Astrocyte of the spinal cord (primary cell): ENCODE measurements at regions not wholly inside any gene's neighbourhood (a gene's known extent, or its start where the extent isn't known, plus 50 kb on each side); places are given as distances from the start of the nearest gene placed in this dataset.

ENCODE experiments used
- DNase-seq: peaks from one replicate; pipeline ENCODE4 v3.0.0; 2011; ENCODE audit warnings: low read depth, low spot score
- H3K4me3 ChIP-seq: 2 replicates; pipeline ENCODE4 v1.5.1; 2011; ENCODE audit warnings: low read depth, mild to moderate bottlenecking, low read length, moderate library complexity
- in situ Hi-C: cut with HindIII; loops from 2 replicates; pipeline ENCODE4 v1.10.0; 2017; ENCODE audit warnings: low sequenced_read_pairs
- TF ChIP-seq, protein P1 (sequence below): IDR thresholded peaks from 2 replicates; pipeline ENCODE4 v1.5.1; 2012; ENCODE audit warnings: low read depth, mild to moderate bottlenecking, low read length, inconsistent platforms

DNA sequence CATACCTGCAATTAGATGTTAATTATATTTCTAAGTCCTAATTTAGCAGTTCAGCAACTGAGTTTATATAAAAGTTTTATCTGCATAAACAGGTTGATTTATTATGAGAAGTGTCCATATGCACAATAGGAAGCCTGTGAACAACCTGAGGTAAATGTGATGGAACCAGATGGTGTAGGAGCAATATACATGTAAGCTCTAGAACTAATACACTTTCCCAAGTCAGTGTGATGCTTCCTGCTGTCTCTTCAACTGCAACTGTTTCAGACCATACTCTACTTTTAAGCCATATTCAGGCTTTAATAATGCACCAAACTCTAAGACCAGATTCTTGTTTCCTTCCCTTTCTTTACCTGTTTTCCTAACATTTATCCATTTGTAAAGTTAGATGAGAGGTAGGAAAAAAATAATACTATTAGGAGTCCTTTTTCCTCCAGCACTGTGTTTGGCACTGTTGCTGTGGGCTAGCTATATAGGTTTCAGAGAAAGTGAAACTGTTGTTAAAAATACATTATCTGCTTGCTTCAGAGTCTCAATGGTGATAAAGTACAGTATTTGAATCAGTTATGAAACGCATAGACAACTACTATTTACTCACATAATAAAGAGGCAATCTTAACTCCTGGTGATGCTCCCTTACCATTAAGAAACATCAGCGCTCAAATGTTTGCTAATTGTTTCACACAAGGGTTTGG, 1009.3 kb downstream of the GRIK2 start:
- no peak overlapping the region for H3K4me3 ChIP-seq
- in situ Hi-C loops: no loop called here
- TF ChIP-seq, protein P1, sequence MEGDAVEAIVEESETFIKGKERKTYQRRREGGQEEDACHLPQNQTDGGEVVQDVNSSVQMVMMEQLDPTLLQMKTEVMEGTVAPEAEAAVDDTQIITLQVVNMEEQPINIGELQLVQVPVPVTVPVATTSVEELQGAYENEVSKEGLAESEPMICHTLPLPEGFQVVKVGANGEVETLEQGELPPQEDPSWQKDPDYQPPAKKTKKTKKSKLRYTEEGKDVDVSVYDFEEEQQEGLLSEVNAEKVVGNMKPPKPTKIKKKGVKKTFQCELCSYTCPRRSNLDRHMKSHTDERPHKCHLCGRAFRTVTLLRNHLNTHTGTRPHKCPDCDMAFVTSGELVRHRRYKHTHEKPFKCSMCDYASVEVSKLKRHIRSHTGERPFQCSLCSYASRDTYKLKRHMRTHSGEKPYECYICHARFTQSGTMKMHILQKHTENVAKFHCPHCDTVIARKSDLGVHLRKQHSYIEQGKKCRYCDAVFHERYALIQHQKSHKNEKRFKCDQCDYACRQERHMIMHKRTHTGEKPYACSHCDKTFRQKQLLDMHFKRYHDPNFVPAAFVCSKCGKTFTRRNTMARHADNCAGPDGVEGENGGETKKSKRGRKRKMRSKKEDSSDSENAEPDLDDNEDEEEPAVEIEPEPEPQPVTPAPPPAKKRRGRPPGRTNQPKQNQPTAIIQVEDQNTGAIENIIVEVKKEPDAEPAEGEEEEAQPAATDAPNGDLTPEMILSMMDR: no peak
- no peak for DNase-seq

DNA sequence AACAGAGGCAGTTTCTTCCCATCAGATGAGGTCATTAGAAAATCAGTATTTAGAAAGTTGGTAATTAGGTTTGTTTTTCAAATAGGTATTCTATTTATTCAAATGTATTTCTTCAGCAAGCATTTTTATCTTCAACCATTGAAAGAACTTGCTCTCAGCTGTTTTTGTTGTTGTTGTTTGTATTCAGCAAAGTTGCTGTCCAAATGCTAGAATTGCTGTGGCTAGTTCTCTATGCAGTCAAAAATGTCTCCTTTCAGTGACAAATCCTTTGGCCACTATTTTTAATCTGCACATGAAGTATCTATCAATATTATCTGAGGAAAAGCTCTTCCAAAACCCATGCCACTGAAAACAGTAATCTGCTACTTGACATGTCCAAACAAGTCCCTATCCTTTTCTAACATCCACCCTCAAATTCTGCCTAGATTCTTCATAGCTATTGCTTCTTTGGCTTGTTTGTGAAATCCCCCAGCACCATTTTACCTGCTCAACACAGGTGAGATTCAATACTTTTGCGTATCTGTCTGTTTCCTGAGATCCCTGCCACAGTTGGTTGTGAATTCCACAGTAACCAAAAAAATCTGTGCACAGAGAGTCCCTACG, 1005.4 kb downstream of the GRIK2 start:
- no peak overlapping the region for H3K4me3 ChIP-seq
- in situ Hi-C loops: no loop called here
- DNase-seq: no peak
- TF ChIP-seq, protein P1: no peak

DNA sequence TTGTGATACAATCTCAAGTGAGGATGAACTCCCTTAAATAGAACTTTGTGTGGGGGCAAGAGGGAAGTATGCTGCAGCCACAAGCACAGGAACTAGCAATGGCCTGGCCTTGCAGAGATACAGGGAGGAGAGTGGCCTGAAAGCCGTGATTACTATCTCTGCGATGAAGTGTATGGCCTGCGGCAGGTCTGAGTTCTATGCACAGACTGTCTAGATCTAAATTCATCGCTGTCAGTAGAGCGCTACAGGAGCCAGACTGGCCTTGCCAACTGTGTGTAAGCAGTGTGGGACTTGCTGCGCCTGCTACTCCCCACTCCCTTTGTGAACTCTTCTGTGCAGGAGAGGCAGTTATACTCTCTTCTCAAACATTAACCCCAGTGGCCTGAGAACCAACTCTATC, 997.0 kb downstream of the GRIK2 start:
- TF ChIP-seq, protein P1: no peak
- in situ Hi-C loops: no loop called here
- DNase-seq: no peak
- no peak overlapping the region for H3K4me3 ChIP-seq

DNA sequence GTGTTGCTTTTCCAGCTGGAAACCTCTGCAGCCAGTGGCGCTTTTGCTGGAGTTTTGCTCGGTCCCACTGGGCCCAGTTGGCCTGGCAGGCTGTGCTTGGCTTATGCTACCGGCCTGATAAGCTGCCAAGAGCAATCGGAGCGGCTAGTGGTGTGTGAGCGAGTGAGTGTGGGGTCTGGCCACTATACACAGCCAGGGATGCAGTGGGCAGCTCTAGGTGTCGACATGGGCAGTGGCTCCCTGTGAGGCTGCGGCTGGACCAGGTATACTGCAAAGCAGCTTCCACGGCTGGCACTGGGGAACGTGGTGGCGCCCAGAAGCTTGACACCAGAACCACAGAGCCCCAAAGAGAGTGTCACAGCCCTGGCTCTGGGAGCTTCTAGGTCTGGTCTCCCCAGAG, 996.5 kb downstream of the GRIK2 start:
- TF ChIP-seq, protein P1: no peak
- in situ Hi-C loops: no loop called here
- DNase-seq: no peak
- no peak overlapping the region for H3K4me3 ChIP-seq

DNA sequence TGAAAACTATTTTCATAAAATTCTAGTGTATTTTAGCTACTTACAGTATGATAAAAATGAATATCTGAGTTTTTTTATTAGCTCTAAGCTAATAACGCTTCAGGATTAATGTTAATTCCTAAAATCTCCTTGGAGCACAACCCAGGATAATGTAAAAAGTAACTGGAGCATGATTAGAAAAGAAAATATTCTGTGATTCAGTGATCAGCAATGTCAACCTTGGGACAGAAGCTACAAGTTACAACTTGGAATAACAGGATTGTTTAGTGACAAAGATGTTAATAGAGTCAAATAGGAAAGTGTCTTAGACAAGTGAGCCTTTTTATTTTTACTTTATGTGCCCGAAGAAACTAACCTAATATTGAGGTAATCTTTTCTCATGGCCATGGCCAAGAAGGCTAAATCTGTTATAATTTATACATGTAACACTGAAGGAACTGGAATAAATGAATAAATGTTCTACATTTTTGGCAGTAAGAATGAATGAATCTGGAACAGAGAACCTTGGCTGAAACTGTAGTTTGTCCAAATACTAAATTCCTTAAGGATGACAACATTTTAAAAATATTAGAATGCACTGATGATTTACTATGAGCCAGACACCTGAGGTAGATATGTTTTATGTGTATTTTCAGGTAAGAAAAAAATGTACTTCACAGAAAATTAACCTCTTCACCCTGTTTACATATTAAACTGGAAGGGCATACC, 994.0 kb downstream of the GRIK2 start:
- in situ Hi-C loops: no loop called here

DNA sequence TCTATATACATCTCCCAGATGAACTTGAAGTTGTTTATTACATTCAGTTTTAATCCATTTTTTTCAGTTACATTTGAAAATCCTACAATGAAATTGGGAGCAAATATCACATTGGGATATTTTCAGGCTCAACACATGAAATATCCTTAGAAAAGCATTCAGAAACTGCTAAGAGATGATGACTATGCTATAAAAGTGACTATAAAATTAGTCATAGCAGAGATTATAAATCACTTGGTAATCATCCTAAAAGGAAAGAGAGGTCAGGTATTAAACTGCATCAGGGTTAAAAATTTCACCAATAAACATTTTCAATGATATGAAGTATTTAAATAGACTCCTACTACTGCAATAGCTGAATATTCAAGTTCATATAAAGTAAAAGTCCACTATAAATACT, 987.7 kb downstream of the GRIK2 start:
- no peak overlapping the region for H3K4me3 ChIP-seq
- TF ChIP-seq, protein P1: no peak
- in situ Hi-C loops: no loop called here
- no peak for DNase-seq

More for the DNA sequence above, 994.0 kb downstream of the GRIK2 start:
- no peak for DNase-seq
- TF ChIP-seq, protein P1: no peak
- H3K4me3 ChIP-seq: no peak overlapping the region
